Aorta (tissue), 5 donors: ENCODE measurements at regions not wholly inside any gene's neighbourhood (a gene's known extent, or its start where the extent isn't known, plus 50 kb on each side); places are given as distances from the start of the nearest gene placed in this dataset.

Experiments
- ATAC-seq: fragments of 200-7000 bp; cut with Tn5 transposase; one replicate; pipeline ENCODE4 v1.9.1; 2022; ENCODE audit warnings: moderate library complexity; ENCODE audit not compliant: low FRiP score
- DNase-seq, 2 donors: peaks; one replicate each; pipeline ENCODE4 v3.0.0-alpha.2; 2020
- H3K27ac ChIP-seq, 2 donors: one replicate each; pipeline ENCODE4 v1.5.1; 2013; ENCODE audit warnings: low read length in 2 of 2, mild to moderate bottlenecking in 2 of 2, moderate library complexity in 2 of 2, control low read depth in 1 of 2, inconsistent platforms in 1 of 2, low read depth in 1 of 2
- H3K27me3 ChIP-seq, 2 donors: one replicate each; pipeline ENCODE4 v1.6.1; 2013; ENCODE audit warnings: control low read depth in 1 of 2, low read length in 1 of 2, mild to moderate bottlenecking in 1 of 2, moderate library complexity in 1 of 2; ENCODE audit not compliant: insufficient read depth in 2 of 2, control insufficient read depth in 1 of 2
- H3K36me3 ChIP-seq, 2 donors: one replicate each; pipeline ENCODE4 v1.6.1; 2013; ENCODE audit warnings: control low read depth in 1 of 2, low read length in 1 of 2, mild to moderate bottlenecking in 1 of 2; ENCODE audit not compliant: insufficient read depth in 2 of 2, control insufficient read depth in 1 of 2
- H3K4me1 ChIP-seq, 2 donors: one replicate each; pipeline ENCODE4 v1.6.1; 2013; ENCODE audit warnings: low read length in 2 of 2, control low read depth in 1 of 2, mild to moderate bottlenecking in 1 of 2, moderate library complexity in 1 of 2; ENCODE audit not compliant: insufficient read depth in 2 of 2, control insufficient read depth in 1 of 2
- H3K4me3 ChIP-seq, 2 donors: one replicate each; pipeline ENCODE4 v1.5.1; 2013; ENCODE audit warnings: low read length in 2 of 2, control low read depth in 1 of 2, mild to moderate bottlenecking in 1 of 2
- H3K9me3 ChIP-seq: one replicate; pipeline ENCODE4 v1.6.1; 2013; ENCODE audit warnings: mild to moderate bottlenecking, low read length; ENCODE audit not compliant: control insufficient read depth
- WGBS, 2 donors: extraction: QIAGEN DNeasy Blood & Tissue Kit; methylation state at CpG; one replicate each; pipeline ENCODE4 v1.1.7; 2013; 5-methylcytosine and 5-hydroxymethylcytosine counted together
- intact Hi-C, 2 donors: fragments of 100-400 bp; cut with DNase I; formaldehyde crosslinking; loops; one replicate each; pipeline versions ENCODE4 v1.14.2 to v1.15.0; 2022
- donor health status: healthy with polysubstance abuse.
- donor health status: Bipolar disorder and iron deficiency.
- donor health status: DM: no; HTN: no; CAD: no.
- donor health status: DM: no; HTN: no; CAD: no.
- donor health status: DM: yes; HTN: yes; CAD: no.

DNA sequence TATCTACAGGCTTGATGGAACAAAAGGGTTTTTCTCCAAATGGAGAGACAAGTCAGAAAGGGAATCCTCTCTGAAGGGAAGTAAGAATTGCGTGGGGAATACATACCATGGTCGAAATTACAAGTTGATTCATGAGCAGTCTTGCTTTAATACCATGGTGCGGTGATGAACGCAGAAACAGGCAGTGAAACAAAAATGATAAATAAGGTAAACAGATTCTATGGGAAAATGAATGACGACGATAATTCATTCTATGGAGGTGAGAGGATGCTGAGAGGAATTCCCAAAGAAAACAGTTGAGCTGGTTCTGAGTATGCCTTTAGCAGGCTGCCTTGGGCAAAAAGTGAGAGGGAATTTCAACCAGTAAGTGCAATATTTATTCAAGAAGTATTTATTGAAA is 209.4 kb upstream of the RUNX1 start:
- Histone ChIP-seq H3K9me3 (no peaks in the 10 kb centered on the region), H3K4me3 (no peak overlapping the region), H3K36me3 (no peaks in the 10 kb centered on the region), H3K27me3 (no peaks in the 10 kb centered on the region), H3K27ac (no peak overlapping the region), H3K4me1 (no peaks in the 10 kb centered on the region)
- no peak for ATAC-seq
- no peak for DNase-seq
- intact Hi-C loops = loop anchor here in 1 of 2 donors (10.0 kb wide), 1 partner anchor 364 kb away; no protein-coding TSS in a partner anchor
- 86 to 93% methylated on average over 6 of the region's 6 CpGs for WGBS, 2 donors

DNA sequence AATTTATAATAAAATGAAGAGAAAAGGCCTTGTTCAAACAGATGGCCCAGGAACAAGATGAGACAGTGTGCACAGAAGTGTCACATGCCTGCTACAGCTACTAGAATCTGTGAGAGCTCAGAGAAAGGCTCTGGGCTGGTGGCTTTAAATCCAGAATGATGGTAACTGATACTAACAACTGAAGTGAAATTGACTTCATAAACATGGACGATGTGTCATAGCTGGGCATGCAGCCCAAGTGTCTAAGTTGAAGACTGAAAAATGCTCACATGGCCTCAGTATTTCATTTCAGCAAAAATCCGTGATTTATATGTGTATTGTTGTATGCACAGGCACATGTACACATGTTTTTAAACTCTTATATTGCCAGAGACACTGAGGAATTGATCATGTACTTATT is 208.3 kb upstream of the RUNX1 start:
- intact Hi-C loops = loop anchor here in 1 of 2 donors (2.0 to 10.0 kb wide), 2 partner anchors 55 to 363 kb away; no protein-coding TSS in a partner anchor

DNA sequence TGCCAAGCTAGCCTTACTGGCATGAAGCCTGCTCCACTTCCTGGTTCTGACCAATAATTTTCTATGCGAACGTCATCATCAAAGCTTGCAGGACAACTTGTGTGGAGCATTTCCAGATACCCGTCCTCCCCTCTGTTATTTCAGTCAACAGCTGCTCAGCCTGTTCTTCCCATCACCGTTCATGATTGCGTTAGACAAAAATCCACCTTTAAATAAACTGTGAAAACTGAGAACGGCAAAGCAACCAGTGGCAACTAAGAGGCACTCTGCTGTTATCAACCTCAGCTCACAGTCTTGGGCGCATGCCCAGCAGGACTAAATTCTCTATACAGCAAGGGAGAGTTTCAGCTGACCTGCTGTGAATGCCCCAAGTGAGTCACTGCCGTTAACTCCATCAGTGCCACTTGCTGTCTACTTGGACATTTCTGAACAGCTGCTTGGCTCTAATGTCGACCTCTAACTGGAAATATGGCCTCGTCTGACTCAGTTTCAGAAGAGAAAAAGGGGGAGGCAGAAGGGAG is 207.4 kb upstream of the RUNX1 start:
- intact Hi-C loops = loop anchor here in 1 of 2 donors (2.0 to 10.0 kb wide), 2 partner anchors 54 to 362 kb away; no protein-coding TSS in a partner anchor
- ATAC-seq (peak; percentile 82), DNase-seq (peak; percentile 91 to 92)
- no peaks in the 10 kb centered on the region for H3K9me3 ChIP-seq
- H3K27me3 ChIP-seq = no peaks in the 10 kb centered on the region
- no peaks in the 10 kb centered on the region for H3K36me3 ChIP-seq
- WGBS, 2 donors = 2 to 6% methylated on average over 10 of the region's 10 CpGs
- H3K27ac ChIP-seq = peak overlapping the region in 1 of 2 donors; percentile 17
- no peak overlapping the region for H3K4me3 ChIP-seq
- no peaks in the 10 kb centered on the region for H3K4me1 ChIP-seq

More for the DNA sequence above, 208.3 kb upstream of the RUNX1 start:
- H3K36me3 ChIP-seq = no peaks in the 10 kb centered on the region
- no peak overlapping the region for H3K27ac ChIP-seq
- H3K4me3 ChIP-seq = no peak overlapping the region
- no peaks in the 10 kb centered on the region for H3K9me3 ChIP-seq
- peak; percentile 83 to 84 for DNase-seq
- 3 to 5% methylated on average over 2 of the region's 2 CpGs for WGBS, 2 donors
- no peaks in the 10 kb centered on the region for H3K27me3 ChIP-seq
- no peaks in the 10 kb centered on the region for H3K4me1 ChIP-seq
- ATAC-seq = no peak

DNA sequence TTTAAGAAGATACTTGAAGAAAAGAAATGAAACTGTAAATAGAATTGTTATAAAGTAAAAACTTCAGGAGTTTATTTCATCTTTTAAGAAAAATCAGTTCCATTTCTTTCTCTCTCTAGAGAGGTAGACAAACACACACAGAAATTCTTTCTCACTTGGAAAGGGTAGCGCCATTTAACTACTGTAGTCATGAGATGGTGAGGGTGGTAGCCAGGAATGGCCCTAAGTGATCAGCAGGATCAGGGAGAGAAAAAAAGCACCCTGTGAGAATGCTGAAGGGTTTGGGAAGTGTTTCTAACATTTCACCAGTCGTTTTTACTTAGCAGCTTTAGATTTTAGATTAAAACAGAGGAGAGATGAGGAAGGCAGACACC is 205.7 kb upstream of the RUNX1 start:
- WGBS, 2 donors = 66 to 73% methylated on average over 2 of the region's 2 CpGs
- H3K27ac ChIP-seq = no peak overlapping the region
- ATAC-seq = no peak

DNA sequence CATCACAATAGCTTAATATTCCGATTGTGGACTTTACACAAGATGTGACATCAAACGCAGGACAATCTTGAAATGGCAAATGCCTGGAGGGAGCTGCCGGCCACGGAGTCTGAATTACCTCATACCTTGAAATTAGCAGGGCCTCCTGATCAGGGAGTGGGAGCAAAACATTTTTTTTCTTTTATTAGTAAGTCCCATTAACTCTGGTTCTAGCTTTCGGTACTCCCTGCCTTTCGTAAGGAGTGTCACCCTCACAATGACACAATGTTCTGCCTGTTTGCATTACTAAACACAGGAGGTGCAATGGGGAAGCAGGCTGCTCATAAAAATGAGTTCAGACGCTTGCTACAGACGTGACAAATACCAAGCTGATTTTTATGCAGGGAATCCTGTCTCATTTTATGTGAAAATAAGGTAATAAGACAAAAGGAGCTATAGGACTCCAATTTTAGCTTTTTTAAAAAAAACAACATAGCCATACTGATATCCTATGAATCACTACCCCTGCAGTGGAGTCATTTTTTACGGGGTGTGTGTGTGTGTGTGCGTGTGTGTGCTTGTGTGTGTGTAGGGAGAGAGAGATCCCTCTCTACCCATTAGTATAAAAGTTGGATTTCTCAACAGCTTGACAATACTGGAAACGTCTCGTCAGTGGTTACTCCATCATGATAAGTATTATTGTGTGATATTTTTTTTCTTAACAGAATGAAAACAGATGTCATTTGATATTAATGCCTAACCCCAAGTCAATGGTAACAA is 205.1 kb upstream of the RUNX1 start:
- no peak overlapping the region for H3K4me3 ChIP-seq
- no peak overlapping the region for H3K27ac ChIP-seq
- H3K4me1 ChIP-seq = no peaks in the 10 kb centered on the region
- peaks cover 2% of the 10 kb centered on the region for H3K9me3 ChIP-seq
- H3K36me3 ChIP-seq = no peaks in the 10 kb centered on the region
- WGBS, 2 donors = 67 to 72% methylated on average over 12 of the region's 12 CpGs
- no peaks in the 10 kb centered on the region for H3K27me3 ChIP-seq
- ATAC-seq (no peak), DNase-seq (no peak)
- intact Hi-C loops = loop anchor here in 1 of 2 donors (10.0 kb wide), 1 partner anchor 359 kb away; no protein-coding TSS in a partner anchor

More for the DNA sequence above, 205.7 kb upstream of the RUNX1 start:
- Histone ChIP-seq H3K27me3 (no peaks in the 10 kb centered on the region), H3K4me3 (no peak overlapping the region), H3K36me3 (no peaks in the 10 kb centered on the region), H3K4me1 (no peaks in the 10 kb centered on the region), H3K9me3 (peaks cover 2% of the 10 kb centered on the region)
- no peak for DNase-seq
- intact Hi-C loops = loop anchor here in 1 of 2 donors (10.0 kb wide), 1 partner anchor 360 kb away; no protein-coding TSS in a partner anchor

DNA sequence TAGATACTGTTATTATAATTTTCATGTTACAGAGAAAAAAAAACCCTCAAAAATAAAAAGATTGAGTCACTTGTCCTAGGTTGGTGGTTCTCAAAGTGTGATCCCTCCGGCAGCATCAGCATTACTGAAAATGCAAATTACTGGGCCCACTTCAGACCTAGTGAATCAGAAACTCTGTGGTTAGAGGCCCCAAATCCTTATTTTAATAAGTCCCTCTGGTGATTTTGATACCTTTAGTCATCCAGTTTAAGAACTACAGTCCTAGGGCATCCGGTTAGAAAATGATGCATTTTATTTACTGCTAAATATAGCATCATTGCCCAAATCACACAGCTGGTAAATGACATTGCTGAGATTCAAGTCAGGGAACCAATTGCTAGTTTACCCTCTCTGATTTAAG is 203.7 kb upstream of the RUNX1 start:
- intact Hi-C loops = loop anchor here in 1 of 2 donors (10.0 kb wide), 1 partner anchor 358 kb away; no protein-coding TSS in a partner anchor
- ATAC-seq = no peak
- no peak overlapping the region for H3K4me3 ChIP-seq
- H3K4me1 ChIP-seq = no peaks in the 10 kb centered on the region
- 81 to 86% methylated on average over 2 of the region's 2 CpGs for WGBS, 2 donors
- H3K27ac ChIP-seq = no peak overlapping the region
- H3K36me3 ChIP-seq = no peaks in the 10 kb centered on the region
- DNase-seq = no peak
- H3K9me3 ChIP-seq = peaks cover 2% of the 10 kb centered on the region
- no peaks in the 10 kb centered on the region for H3K27me3 ChIP-seq

DNA sequence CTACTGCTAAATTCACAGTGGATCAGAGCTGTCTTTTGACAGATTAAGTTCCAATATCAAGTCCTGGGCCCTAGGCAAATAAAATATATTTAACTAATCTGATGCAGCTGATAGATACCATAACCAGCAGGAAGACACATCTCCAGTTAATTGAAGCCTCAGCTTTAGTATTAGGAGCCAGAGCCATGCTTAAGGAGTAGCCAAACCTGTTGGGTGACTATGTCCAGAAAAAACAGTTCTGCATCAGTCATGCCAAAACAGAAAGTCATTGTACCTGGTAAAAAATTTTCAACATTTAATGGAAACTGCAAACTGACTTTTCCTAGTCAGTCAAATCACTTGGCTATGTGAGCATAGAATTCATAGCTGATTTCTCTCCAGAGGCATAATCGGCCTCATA is 200.5 kb upstream of the RUNX1 start:
- peaks cover 2% of the 10 kb centered on the region for H3K9me3 ChIP-seq
- ATAC-seq (no peak), DNase-seq (no peak)
- H3K27me3 ChIP-seq = no peaks in the 10 kb centered on the region
- H3K27ac ChIP-seq = no peak overlapping the region
- WGBS, 2 donors = 28 to 32% methylated on average over 1 of the region's 1 CpG
- no peak overlapping the region for H3K4me3 ChIP-seq
- intact Hi-C loops = loop anchor here in 1 of 2 donors (10.0 kb wide), 1 partner anchor 355 kb away; no protein-coding TSS in a partner anchor
- H3K4me1 ChIP-seq = no peaks in the 10 kb centered on the region
- no peaks in the 10 kb centered on the region for H3K36me3 ChIP-seq

DNA sequence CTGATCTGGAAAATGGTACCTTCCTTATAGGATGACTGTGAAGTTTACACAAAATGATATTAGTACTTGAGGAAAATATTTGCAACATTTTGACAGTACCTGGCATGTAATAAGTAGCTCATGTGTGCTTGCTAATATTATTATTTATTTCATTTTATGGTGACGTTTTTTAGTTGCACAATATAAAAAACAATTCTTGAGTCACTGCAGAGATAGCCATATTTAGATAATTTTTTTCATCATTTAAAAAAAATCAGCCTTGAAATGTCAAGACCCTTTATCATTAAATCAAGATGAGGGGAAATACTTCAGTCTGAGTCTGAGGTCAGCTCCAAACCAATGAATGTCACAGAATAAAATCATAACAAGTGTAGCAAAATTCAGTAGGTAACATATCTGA is 196.8 kb upstream of the RUNX1 start:
- H3K36me3 ChIP-seq = no peaks in the 10 kb centered on the region
- no peaks in the 10 kb centered on the region for H3K27me3 ChIP-seq
- H3K27ac ChIP-seq = no peak overlapping the region
- intact Hi-C loops = no loop called here
- peaks cover under 1% of the 10 kb centered on the region for H3K9me3 ChIP-seq
- no peaks in the 10 kb centered on the region for H3K4me1 ChIP-seq
- 27 to 40% methylated on average over 1 of the region's 1 CpG for WGBS, 2 donors
- ATAC-seq (no peak), DNase-seq (no peak)
- H3K4me3 ChIP-seq = no peak overlapping the region

DNA sequence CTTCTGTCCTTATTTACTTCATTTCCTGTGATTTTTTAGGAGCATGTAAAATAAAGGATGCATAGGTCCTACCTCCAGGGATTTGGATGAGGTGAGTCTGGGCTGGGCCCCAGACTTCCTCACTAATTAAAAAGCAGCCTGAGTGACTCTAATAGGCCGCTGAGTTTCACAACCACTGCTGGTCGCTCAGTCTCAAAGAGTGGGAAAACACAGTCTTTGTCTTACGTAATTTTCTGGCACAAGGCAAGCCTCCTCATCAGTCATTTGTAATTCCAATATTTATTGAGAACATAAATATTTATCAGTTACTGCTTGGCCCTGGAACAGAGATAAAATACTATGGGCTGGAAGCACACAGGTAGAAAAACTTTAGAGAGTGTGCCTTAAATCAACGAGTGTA is 195.4 kb upstream of the RUNX1 start:
- H3K27me3 ChIP-seq = no peaks in the 10 kb centered on the region
- H3K4me3 ChIP-seq = no peak overlapping the region
- H3K27ac ChIP-seq = no peak overlapping the region
- WGBS, 2 donors = 51 to 71% methylated on average over 4 of the region's 4 CpGs
- no peak for DNase-seq
- intact Hi-C loops = no loop called here
- no peaks in the 10 kb centered on the region for H3K9me3 ChIP-seq
- no peaks in the 10 kb centered on the region for H3K36me3 ChIP-seq
- ATAC-seq = no peak
- H3K4me1 ChIP-seq = peaks cover 0 to 4% of the 10 kb centered on the region in 2 donors
